ENCODE measurements at regions not wholly inside any gene's neighbourhood (a gene's known extent, or its start where the extent isn't known, plus 50 kb on each side); places are given as distances from the start of the nearest gene placed in this dataset.
"Not testable (repeated sequence)": the region's sequence is repeated elsewhere in the genome, so short reads cannot be mapped to it uniquely, and the experiment has no call there.

DNA sequence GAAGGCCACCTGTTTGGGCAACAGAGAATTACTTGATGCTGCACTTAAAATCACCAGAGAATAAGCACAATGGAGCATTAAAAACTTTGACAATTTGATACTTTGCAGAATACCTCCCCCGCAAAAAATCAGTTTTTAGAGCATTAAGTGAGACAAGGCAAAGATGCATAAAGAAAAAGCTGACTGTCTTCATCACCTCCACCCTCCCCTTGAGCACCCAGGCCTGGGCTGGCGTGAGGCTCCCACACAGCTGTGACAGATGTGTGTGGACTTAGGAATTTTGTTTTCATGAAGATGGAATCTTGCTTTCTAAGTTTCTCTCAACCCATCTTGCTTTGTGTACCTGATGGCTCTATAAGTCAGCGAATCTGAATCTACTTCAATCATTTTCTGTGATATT, 242.2 kb downstream of the EMX2 start:
- DNase-seq (ENCODE audit: low read depth) = no peak

DNA sequence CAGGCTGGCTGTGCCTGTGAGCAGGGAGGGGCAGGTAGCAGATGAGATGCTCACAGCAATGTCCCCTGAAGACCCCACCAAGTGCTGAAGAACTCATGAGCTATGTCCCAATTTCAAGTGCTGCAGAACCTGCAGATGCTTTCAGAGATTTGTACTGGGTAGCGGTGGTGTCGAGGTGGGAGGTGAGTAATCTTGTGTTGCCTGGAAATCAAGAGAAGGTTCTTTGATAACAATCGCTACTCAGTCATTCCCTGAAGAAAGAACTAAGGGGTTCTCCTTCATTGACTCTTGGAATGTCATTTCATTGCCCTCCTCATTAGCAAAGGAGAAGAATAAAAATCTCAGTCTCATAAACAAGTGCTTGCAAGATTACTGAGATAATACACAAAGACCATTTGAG, 246.4 kb downstream of the EMX2 start:
- no peak for DNase-seq (ENCODE audit: low read depth)

DNA sequence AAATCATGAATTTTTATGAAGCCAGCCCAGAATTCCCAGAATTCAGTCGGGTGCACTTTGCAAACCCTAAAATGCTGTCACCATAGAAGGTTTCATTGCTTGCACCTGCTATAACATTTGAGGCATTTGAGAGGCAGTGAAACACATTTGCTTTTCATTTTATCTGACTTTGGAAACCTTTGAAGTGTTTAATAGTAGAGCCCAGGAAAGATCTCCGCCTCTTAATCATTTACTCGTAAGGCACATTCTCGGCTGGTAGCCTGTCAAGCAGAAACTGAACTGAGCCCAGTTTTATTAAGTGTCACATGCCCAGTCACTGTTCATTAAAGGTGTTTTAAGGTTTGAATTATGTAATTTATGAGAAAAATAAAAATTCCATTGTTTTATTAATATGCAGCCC, 247.6 kb downstream of the EMX2 start:
- no peak for DNase-seq (ENCODE audit: low read depth)

DNA sequence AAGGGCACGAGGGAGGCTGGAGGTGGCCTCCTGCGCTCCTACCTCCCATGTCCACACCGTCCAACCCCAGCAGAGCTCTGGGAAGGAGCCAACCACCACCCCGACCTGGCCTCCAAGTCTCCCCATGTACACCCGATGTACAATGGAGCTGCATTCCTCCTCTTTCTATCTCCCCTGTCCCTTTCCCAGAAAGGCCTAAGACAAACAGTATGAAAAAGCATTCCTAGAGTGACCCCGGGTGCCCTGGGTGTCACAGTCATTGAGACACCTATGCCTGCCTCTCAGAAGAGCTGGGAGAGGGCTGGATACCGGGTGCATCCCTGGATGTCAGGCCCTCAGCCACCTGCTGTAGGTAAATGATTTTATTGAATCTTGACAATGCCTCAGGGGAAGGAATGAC, 248.1 kb downstream of the EMX2 start:
- DNase-seq (ENCODE audit: low read depth) = no peak

DNA sequence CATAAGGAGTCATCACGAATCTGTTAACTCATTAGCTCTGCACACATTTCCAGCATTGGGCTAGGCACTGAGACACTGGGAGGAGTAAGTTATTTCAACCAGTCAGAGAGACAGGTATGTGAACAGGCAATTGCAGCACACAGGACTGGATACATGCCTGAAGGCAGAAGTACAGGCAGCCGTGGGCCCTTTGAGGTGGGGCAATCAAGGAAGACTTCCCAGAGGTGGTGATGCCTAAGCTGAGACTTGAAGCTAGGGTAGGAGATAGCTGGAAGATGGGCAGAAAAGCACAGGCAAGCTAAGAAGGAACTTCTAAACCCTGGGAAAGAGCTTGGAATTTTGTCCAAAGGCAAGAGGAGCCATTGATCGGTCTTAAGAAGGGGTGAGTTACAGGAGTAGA, 249.7 kb downstream of the EMX2 start:
- no peak for DNase-seq (ENCODE audit: low read depth)

DNA sequence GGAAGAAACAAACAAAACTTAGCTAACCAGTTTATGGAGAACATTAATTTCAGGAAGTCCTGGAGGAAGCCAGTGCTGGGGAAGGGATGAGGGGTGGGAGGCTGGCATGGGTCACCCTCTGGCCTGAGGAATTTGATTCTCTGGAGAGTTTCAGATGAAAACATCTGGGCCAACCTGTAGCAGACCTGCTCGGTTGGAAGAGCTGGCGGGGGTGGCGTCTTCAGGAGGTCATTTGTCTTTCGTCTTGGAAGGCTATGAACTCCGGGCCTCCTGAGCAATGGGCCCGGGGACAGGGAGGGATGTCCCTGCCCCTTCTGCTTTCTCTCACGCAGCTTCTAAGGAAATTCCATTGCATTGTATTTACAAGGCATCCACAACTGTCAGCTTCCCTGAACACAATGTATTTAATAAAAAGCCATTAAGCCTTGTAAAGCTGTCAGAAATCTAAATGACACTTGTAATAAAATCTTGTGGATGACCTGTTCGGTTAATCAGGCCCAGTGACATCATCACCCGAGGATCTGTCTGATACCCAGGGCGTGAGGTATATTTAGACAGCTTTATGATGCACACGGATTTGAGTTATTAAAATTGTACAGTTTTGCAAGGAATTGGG, 250.5 kb downstream of the RAB11FIP2 start:
- no peak for DNase-seq (ENCODE audit: low read depth)

DNA sequence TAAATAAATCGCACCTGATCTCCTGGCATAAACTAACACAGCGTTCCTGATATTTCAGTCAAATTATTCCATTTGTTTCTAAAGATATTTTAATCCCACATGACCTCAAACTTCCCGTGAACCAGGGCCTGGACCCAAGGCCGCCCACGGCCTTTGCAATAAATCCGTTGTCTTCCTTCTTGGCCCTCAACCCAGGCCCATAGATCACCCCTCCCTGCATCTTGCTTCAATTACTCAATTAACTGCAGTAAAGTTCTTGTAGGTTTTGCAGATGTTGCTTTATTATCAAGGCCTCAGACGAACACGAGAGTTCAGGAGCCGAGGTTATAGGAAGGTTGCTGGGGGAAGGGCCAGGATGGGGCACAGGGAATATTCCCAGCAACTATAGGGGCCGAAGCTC, 249.4 kb downstream of the RAB11FIP2 start:
- no peak for DNase-seq (ENCODE audit: low read depth)

DNA sequence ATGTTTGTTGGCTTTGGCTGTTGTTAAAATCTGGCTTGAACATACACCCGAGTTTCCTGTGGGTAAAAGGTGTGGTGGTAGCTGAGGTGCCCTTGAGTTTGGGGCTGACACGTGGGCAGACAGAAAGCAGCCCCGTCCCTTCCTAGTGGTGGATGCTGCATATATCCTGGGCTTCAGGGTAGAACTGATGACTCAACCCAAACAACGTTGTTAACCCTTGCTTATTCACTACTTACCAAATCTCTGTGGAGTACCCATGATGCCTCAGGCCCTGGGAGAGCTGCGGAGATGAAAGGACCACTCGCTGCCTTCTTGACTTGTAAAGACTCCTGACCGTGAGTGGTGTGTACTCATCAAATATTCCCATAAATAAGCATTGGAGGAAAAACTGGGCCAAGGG, 245.1 kb downstream of the RAB11FIP2 start:
- no peak for DNase-seq (ENCODE audit: low read depth)

DNA sequence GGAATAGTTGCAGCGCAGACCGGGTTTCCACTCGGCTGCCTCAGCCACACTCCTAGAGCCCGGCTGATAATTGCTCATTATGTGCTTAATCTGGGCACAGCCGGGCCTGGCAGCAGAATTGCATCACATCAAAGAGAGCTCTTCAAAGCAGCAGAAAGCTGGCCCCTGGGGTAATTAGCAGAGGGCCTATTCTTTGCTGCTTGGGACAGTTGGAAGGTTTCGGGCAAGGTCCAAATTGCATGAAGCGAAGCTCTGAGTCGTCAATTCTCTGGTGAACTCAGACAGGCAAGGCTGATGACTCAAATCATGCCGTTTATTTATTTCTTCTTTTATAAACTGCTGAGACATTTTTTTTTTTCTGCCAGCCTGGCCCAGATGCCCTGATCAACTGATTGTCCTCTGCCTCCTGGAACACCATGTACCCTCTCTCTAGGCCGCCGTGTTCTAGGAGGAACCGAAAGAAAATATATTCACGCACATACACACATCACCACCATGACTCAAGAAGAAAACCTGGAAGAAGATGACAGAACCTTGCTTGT, 242.2 kb downstream of the RAB11FIP2 start:
- no peak for DNase-seq (ENCODE audit: low read depth)

DNA sequence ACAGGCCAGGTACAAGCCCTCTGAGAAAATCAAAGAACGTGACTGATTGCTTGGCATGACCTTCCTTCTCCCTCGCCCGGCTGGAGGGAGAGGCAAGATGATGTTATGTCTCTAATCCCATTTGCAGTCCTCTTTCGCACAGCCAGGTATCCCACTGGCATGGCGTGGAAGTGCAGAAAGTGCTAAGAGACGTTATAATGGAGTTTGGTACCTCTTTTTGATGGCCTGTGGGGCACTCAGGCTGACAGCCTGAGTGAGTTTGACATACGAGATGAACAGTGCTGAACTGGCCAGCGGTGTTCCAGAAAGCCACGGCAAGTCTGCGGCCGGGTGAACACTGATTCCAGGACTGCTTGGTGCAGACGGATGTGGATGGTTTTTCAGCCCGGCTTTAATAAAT, 241.6 kb downstream of the RAB11FIP2 start:
- DNase-seq (ENCODE audit: low read depth) = no peak

DNA sequence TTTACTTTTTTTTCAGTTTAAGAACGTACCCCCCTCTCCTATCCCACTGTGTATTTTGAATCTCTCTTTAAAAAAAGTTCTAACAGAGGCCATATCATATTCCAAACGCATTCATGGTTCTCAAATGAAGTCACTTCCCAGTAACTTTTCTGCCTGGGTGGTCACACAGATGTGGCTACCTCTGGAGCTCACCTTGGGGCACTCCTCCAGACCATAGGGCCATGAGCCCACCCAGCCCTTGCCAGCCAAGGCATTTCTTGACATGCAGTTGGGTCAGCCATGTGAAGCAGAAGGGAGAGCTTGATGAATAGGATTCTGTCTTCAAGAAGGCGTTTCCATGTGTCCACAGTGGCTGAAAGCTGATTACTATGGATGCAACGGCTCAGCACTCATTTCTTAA, 239.3 kb downstream of the RAB11FIP2 start:
- no peak for DNase-seq (ENCODE audit: low read depth)

DNA sequence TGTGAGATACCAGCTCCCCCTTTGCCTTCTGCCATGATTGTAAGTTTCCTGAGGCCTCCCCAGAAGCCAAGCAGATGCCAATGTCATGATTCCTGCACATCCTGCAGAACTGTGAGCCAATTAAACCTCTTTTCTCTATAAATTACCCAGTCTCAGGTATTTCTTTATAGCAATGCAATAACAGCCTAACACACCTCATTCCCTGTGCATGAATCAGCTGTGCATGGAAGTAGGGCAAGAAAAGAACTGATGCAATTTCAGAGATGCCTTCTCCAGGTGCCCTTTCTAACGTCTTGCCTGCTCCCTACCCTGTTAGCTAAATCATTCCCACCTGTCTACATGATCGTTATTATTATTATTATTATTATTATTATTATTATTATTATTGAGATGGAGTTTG, 230.9 kb downstream of the RAB11FIP2 start:
- DNase-seq (ENCODE audit: low read depth) = not testable (repeated sequence)

DNA sequence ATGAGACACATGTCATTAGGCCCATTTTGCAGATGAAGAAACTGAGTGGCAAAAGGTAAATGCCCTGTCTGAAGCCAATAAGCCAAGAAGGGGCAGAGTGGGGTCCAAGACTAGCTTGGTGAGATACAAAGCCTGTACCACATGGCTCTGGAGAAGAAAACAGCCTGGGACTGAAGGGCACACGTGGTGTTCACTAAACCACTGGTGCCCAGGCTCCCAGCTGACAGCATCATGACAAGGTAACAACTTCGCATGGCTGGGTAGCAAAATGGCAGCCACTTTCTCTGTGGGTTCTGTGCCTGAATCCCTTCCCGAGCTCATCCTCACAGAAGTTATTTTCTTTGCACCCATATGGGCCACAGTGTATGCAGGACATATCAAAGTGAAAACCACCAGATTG, 229.6 kb downstream of the RAB11FIP2 start:
- no peak for DNase-seq (ENCODE audit: low read depth)

DNA sequence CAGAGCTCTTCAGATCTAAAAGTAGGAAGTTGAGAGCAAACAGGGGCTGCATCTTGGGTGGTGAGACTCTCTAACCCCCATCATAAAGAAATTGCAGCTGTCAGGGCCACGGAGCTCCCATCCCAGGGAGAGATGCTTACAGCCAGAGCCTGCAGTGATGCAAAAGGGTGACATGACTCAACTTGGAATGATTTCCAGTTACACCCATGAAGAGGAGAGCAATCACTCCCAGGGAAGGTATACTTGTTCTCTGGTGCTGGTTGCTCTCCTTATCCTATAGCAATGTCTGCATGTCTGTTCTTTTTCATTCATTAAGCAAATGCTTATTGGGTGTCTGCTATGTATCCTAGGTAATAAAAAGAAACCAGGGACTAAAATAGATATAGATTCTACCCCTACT, 228.0 kb downstream of the RAB11FIP2 start:
- no peak for DNase-seq (ENCODE audit: low read depth)

DNA sequence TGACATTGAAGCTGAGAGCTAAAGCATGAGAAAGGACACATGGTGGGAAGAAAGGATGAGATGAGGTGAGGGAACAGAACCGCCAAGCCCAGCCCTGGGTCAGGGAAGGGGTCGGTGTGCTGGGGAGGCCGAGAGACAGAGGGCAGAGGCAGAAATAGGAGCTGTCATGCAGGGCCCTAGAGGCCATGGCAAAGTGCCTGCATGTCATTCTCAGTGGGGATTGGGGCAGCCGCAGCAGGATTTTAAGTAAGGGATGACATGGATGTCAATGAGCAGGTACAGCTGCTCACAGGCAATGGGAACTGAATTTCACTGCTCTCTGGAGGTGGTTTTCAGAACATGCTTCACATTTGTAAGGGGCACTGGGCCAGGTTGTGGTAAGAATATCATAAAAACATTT, 227.4 kb downstream of the RAB11FIP2 start:
- DNase-seq (ENCODE audit: low read depth) = no peak

DNA sequence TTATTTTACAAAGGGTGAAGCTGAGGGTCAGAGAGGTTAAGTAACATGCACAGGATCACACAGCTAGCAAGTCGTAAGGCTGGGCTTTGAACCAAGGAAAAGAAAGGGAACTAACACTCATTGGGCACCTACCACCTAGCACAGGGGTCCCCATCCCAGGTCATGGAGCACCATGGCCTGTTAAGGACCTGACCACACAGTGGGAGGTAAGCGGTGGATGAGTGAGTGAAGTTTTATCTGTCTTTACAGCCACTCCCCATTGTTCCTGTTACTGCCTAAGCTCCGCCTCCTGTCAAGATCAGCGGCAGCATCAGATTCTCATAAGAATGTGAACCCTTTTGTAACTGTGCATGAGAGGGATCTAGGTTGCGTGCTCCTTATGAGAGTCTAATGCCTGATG, 222.8 kb downstream of the RAB11FIP2 start:
- DNase-seq (ENCODE audit: low read depth) = no peak

DNA sequence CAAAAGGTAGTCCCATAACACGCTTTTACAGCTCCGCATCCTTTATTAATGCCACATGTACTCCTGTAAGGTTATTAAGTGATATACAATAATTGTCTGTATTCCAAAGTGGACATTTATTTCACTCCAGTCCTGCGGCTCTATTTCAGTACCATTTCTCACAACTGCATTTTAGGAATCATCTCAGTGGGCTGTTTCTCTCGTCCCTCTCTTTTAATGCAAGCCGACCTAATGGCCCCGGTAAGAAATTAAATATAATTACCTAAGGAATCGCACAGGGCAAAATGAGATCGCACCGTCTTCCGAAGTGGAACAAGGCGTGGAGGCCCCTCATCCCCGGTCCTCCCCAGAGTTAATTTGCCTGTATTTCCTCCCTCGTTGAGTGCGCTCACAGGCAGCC, 216.5 kb downstream of the RAB11FIP2 start:
- DNase-seq (ENCODE audit: low read depth) = no peak

DNA sequence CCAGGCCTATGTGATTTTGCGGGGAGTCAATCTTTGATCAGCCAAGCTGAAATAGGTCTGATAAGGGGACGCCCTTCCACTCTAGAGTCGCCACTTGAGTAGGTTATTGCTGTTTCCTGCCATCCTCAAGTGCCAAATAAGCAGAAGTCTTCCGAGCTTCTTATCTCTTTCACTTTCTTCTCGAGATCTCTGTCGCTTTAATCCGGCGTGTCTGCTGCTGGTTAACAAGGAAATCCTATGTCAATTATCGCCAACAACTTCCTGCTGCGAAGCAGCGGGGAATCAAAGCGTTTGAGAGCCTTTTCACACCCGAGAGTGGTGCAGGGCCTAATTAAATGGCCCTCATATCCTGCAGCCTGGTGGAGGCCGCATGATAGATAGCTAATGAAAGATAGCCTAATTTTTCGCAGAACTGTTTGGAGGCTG, 215.9 kb downstream of the RAB11FIP2 start:
- no peak for DNase-seq (ENCODE audit: low read depth)

DNA sequence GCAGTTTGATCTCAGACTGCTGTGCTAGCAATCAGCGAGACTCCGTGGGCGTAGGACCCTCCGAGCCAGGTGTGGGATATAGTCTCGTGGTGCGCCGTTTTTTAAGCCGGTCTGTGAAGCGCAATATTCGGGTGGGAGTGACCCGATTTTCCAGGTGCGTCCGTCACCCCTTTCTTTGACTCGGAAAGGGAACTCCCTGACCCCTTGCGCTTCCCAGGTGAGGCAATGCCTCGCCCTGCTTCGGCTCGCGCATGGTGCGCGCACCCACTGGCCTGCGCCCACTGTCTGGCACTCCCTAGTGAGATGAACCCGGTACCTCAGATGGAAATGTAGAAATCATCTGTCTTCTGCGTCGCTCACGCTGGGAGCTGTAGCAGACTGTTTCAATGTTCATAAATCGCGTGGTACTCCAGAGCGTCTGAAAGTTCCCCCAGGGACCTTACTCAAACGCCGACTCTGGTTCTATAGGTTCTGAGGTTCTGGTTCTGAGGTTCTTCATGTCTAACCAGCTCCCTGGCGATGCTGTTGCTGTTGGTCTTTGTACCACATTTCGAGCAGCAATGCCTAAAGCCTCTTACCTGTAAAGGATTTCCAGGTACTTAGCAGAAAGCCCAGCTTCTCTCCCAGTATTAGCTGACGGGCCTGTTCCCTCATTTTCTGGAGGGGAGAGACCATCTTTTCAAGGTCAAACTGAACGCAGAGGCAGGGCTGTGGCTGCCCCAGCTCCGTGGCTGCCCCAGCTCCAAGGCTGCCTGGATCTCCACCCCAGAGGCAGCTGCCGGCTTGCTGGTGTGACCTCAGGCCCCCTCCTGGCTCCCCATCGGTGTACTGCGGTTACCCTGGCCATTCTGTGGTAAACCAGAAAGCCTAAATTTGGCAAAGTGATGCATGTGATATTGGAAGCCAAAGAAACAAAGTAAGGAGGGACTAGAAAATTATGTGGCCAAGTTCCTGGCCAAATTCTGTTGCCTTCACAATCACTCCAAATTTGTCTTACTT, 207.9 kb downstream of the RAB11FIP2 start:
- DNase-seq (ENCODE audit: low read depth) = not testable (repeated sequence)

DNA sequence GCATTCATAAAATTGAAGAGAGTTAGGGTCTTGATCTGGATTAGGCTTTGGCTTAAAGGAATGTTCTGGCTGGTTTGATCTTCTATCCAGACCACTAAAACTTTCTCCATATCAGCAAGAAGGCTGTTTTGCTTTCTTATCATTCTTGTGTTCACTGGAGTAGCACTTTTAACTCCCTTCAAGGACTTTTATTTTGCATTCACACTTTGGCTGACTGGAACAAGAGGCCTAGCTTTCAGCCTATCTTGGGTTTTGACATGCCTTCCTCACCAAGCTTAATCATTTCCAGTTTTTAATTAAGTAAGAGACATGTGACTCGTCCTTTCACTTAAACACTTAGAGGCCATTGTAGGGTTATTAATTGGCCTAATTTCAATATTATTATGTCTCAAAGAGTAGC, 190.3 kb downstream of the RAB11FIP2 start:
- not testable (repeated sequence) for DNase-seq (ENCODE audit: low read depth)

DNA sequence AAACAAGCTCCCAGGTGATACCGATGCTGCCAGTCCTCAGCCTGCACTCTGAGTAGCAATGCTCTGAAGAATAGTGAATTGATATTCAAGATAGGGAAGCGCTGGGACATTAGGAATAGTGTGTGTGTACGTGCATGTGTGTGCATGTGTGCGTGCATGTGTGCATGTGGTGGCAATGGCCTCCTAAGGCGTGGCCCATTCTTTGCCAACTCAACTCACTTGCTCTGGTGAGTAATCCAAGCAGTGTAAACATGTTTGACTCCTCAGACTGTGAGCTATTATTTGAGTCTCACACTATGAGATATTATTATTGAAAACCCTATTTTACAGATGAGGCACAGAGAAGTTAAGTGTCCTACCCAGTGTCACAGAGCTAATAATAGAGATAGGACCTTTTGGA, 186.6 kb downstream of the RAB11FIP2 start:
- DNase-seq (ENCODE audit: low read depth) = no peak

DNA sequence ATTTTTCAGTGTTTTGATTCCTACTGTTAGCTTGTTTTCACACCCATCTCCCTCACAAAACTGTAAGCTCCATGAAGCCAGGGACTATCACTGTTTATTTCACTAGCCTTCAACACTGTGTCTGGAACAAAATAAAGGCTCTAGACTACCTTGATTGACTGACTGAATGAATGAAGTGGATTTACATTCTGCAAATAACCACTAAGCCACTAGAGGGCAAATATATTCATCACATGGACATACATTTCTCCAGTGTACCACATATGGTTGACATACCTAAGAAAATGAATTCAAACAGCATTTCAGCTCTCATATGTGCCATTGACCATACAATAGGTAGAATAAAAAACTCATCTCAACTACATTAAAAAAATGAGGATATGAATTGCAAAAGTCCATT, 185.9 kb downstream of the RAB11FIP2 start:
- no peak for DNase-seq (ENCODE audit: low read depth)

DNA sequence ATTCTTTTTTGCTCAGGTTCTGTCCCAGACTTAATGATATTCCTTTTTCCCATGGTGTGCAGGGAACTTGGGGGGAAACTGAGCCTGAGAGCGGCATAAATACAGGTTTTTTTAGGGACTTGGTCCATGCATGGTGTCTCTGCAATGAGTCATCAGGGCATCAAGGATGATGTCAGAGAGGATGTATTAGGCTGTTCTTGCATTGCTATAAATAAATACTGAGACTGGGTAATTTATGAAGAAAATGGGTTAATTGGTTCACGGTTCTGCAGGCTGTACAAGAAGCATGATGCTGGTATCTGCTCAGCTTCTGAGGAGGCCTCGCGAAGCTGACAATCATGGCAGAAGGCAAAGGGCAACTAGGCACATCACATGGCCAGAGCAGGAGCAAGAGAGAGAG, 185.4 kb downstream of the RAB11FIP2 start:
- DNase-seq (ENCODE audit: low read depth) = no peak

All from RPMI7951 (cell line).